HG02642 (cell line): ENCODE measurements at regions not wholly inside any gene's neighbourhood (a gene's known extent, or its start where the extent isn't known, plus 50 kb on each side); places are given as distances from the start of the nearest gene placed in this dataset.
"Not testable (repeated sequence)": the region's sequence is repeated elsewhere in the genome, so short reads cannot be mapped to it uniquely, and the experiment has no call there.

ENCODE experiments used
- ATAC-seq: cut with Tn5 transposase; IDR thresholded peaks from one replicate; pipeline ENCODE4 v1.9.1; 2021; ENCODE audit warnings: mild to moderate bottlenecking; ENCODE audit not compliant: unreplicated experiment, poor library complexity

DNA sequence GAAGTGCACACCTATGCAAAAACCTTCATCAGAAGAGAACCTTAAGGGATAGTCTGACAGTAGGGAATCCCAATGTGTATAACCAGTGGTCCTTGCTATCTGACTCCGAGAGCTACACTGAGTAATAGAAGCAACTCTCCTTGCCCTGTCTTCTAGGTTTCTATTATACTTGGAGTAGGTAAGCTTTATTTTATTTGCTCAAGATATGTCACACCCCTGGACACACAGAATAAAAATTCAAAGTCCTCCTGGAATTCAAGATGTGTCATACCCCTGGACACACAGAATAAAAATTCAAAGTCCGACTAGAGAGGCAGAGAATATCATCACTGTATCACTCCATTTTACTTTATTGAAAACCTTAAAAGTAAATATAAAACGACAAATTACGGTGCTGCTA, 69.5 kb upstream of the NBPF11 start:
- not testable (repeated sequence) for ATAC-seq

DNA sequence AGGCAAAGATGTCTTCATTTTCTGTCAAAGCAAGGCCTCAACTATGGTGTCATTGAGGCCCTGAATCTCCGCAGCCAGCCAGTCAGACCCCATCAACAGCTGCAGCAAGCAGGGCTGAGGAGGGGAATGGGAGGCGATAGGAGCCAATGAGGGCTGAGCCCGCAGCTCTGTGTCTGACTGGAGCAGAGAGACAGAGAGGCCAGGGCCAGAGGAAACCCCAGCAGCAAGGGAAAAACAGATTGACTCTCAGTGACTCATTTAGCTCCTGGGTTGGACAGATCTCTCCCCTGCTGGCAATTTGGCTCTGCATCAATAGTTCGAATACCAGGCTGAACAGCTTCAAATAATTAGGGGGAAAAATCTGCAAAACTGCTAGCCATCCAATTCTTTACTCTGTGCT, 67.1 kb upstream of the NBPF11 start:
- not testable (repeated sequence) for ATAC-seq

DNA sequence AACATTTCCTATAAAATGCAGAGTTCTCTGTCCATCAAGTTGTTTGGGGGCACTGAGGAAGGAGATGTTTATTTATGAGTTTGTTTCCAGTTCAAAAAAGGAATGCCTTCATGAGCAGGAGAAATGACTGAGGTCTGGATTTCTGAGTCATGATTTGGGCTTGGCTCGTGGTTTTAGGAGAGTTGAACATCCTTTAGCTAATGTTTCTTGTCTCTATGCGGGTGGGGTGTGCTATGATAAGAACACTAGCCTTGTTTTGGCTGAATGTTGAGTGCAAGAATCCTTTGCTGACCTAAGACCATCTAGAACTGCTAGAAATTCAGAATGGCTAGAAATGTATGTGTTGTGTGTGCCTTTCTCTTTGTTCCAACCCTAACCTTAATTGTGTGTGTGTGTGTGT, 59.1 kb upstream of the NBPF11 start:
- not testable (repeated sequence) for ATAC-seq

DNA sequence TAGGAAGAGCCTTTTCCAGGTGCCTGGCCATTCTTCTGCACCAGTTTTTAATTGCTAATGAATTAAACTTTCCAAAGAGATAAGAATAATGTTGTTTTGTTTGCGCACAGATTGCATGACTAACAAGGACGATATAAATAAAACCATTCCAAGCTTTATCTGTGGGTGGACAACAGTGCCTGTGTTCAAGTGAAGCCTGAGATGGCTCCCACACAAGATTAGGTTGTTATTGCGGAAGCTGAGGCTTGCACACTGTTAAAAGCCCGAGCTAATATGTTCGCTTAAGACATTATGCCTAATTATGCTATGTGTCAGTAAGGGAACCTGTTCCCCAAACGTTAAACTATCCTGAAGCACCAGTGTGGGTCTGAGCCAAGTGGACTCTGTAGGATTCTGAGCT, 58.5 kb upstream of the NBPF11 start:
- ATAC-seq: not testable (repeated sequence)

DNA sequence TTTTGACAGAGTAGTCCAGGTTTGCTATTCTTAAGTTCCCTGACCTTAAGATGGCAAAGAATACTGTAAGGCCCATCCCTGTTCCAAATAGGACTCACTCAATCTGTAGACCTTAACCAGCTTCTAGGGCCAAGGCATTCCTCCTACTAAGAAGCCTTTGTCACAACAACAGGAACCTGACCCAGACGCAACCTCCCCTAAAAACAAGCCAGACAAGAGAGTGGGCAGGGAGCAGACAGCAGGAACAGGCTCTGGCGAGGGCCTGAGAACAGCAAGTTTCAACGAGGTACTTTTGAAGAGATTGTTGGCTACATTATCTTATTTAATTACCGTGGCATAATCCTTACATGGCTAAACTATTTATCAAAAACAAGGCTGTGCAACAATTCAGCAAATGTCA, 58.1 kb upstream of the NBPF11 start:
- ATAC-seq: not testable (repeated sequence)

DNA sequence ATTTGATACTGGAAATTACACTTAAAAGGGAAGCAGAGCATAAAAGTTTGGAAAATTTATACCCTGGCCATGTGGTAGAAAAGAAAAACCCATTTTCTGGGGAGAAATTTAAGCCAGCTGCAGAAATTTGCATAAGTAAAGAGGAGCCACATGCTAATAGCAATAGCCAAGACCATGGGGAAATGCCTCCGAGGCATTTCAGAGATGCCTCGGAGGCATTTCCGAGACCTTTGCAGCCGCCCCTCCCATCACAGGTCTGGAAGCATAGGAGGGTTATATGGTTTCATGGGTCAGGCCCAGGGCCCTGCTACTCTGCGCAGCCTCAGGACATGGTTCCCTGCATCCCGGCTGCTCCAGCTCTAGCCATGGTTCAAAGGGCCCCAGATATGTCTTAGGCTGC, 49.9 kb upstream of the NBPF11 start:
- ATAC-seq: not testable (repeated sequence)
